ENCODE measurements at regions not wholly inside any gene's neighbourhood (a gene's known extent, or its start where the extent isn't known, plus 50 kb on each side); places are given as distances from the start of the nearest gene placed in this dataset.

- H3K36me3 ChIP-seq (ENCODE audit: control insufficient read depth in 4 of 4, insufficient read depth in 3 of 4, low read depth in 1 of 4, low read length in 3 of 4) = no peaks in the 10 kb centered on the region
- WGBS = 91% methylated on average over 1 of the region's 1 CpG
- H3K27ac ChIP-seq (ENCODE audit: low read depth in 1 of 2, low read length in 2 of 2) = no peak overlapping the region
- no peak overlapping the region for H3K9ac ChIP-seq (ENCODE audit: low read depth in 1 of 2, low read length in 2 of 2)
- peaks cover 0 to 4% (median 1%) of the 10 kb centered on the region in 4 donors for H3K4me1 ChIP-seq (ENCODE audit: control insufficient read depth in 4 of 4, insufficient read depth in 4 of 4, low read length in 3 of 4)
- H3K27me3 ChIP-seq (ENCODE audit: control insufficient read depth in 4 of 4, insufficient read depth in 4 of 4, low read length in 3 of 4) = peaks cover 0 to 4% (median 0%) of the 10 kb centered on the region in 4 donors
- H3K4me3 ChIP-seq (ENCODE audit: low read depth in 1 of 3, low read length in 3 of 3) = no peak overlapping the region
- TF ChIP-seq, protein P1, sequence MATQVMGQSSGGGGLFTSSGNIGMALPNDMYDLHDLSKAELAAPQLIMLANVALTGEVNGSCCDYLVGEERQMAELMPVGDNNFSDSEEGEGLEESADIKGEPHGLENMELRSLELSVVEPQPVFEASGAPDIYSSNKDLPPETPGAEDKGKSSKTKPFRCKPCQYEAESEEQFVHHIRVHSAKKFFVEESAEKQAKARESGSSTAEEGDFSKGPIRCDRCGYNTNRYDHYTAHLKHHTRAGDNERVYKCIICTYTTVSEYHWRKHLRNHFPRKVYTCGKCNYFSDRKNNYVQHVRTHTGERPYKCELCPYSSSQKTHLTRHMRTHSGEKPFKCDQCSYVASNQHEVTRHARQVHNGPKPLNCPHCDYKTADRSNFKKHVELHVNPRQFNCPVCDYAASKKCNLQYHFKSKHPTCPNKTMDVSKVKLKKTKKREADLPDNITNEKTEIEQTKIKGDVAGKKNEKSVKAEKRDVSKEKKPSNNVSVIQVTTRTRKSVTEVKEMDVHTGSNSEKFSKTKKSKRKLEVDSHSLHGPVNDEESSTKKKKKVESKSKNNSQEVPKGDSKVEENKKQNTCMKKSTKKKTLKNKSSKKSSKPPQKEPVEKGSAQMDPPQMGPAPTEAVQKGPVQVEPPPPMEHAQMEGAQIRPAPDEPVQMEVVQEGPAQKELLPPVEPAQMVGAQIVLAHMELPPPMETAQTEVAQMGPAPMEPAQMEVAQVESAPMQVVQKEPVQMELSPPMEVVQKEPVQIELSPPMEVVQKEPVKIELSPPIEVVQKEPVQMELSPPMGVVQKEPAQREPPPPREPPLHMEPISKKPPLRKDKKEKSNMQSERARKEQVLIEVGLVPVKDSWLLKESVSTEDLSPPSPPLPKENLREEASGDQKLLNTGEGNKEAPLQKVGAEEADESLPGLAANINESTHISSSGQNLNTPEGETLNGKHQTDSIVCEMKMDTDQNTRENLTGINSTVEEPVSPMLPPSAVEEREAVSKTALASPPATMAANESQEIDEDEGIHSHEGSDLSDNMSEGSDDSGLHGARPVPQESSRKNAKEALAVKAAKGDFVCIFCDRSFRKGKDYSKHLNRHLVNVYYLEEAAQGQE (IDR thresholded peaks at IDR 0.05) = no peak
- TF ChIP-seq FOXA2 (IDR thresholded peaks at IDR 0.05) = no peak
- TF ChIP-seq GABPA (IDR thresholded peaks at IDR 0.05 in 1 of 2, conservative IDR thresholded peaks at IDR 0.05 in 1 of 2) = no peak
- no peak for TF ChIP-seq JUND (IDR thresholded peaks at IDR 0.05)
- TF ChIP-seq ATF3 (IDR thresholded peaks at IDR 0.05) = no peak
- TF ChIP-seq TAF1 (conservative IDR thresholded peaks at IDR 0.05) = no peak
- no peaks in the 10 kb centered on the region for H3K9me3 ChIP-seq (ENCODE audit: control insufficient read depth in 4 of 4, low read length in 3 of 4)
- no peak for DNase-seq (ENCODE audit: low spot score)
Measured at GRCh38 chr2:67844024-67844540, 218.7 kb downstream of the C1D start.

GRCh38 chr2:67845621-67846369 lies 217.0 kb downstream of the C1D start:
- 59% methylated on average over 8 of the region's 8 CpGs for WGBS
- Histone ChIP-seq H3K36me3 (ENCODE audit: control insufficient read depth in 4 of 4, insufficient read depth in 3 of 4, low read depth in 1 of 4, low read length in 3 of 4) (no peaks in the 10 kb centered on the region), H3K9ac (ENCODE audit: low read depth in 1 of 2, low read length in 2 of 2) (no peak overlapping the region), H3K9me3 (ENCODE audit: control insufficient read depth in 4 of 4, low read length in 3 of 4) (no peaks in the 10 kb centered on the region), H3K27me3 (ENCODE audit: control insufficient read depth in 4 of 4, insufficient read depth in 4 of 4, low read length in 3 of 4) (peaks cover 0 to 4% (median 0%) of the 10 kb centered on the region in 4 donors), H3K27ac (ENCODE audit: low read depth in 1 of 2, low read length in 2 of 2) (no peak overlapping the region), H3K4me3 (ENCODE audit: low read depth in 1 of 3, low read length in 3 of 3) (no peak overlapping the region), H3K4me1 (ENCODE audit: control insufficient read depth in 4 of 4, insufficient read depth in 4 of 4, low read length in 3 of 4) (peaks cover 0 to 4% (median 1%) of the 10 kb centered on the region in 4 donors)
- TF ChIP-seq NR2F2 (IDR thresholded peaks at IDR 0.05) = no peak
- no peak for TF ChIP-seq RXRA (IDR thresholded peaks at IDR 0.05)
- TF ChIP-seq RAD21 (IDR thresholded peaks at IDR 0.05) = no peak
- TF ChIP-seq, protein P1 (IDR thresholded peaks at IDR 0.05) = no peak
- no peak for TF ChIP-seq ATF3 (IDR thresholded peaks at IDR 0.05)
- DNase-seq (ENCODE audit: low spot score) = no peak
